ENCODE measurements at regions not wholly inside any gene's neighbourhood (a gene's known extent, or its start where the extent isn't known, plus 50 kb on each side); places are given as distances from the start of the nearest gene placed in this dataset.

- no peak for DNase-seq
- Histone ChIP-seq H3K9me3 (no peaks in the 10 kb centered on the region), H3K36me3 (no peaks in the 10 kb centered on the region), H3K27me3 (no peaks in the 10 kb centered on the region), H3K4me1 (no peaks in the 10 kb centered on the region), H3K4me3 (ENCODE audit: low read depth, low read length) (no peak overlapping the region)
- no peak for TF ChIP-seq CTCF (IDR thresholded peaks at IDR 0.05; ENCODE audit: low read depth, low read length)
Observed at GRCh38 chrX:28312259-28312658, 275.0 kb upstream of the IL1RAPL1 start.

DNA sequence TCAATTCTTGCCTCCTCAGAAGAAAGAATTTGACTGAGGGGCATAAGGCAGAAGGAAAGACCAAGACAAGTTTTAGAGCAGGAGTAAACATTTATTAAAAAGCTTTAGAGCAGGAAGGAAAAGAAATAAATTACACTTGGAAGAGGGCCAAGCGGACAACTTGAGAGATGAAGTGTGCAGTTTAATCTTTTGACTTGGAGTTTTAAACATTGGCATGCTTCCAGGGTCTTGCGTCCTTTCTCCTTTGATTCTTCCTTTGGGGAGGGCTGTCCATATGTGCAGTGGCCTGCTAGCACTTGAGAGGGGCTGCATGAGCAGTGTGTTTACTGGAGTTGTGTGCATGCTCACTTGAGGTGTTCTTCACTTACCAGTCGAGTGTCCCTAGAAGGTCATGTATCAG lies 275.8 kb upstream of the IL1RAPL1 start:
- Histone ChIP-seq H3K9me3 (no peaks in the 10 kb centered on the region), H3K36me3 (no peaks in the 10 kb centered on the region), H3K4me1 (no peaks in the 10 kb centered on the region), H3K4me3 (ENCODE audit: low read depth, low read length) (no peak overlapping the region), H3K27me3 (no peaks in the 10 kb centered on the region)
- DNase-seq, result no peak
- no peak for TF ChIP-seq CTCF (IDR thresholded peaks at IDR 0.05; ENCODE audit: low read depth, low read length)

DNA sequence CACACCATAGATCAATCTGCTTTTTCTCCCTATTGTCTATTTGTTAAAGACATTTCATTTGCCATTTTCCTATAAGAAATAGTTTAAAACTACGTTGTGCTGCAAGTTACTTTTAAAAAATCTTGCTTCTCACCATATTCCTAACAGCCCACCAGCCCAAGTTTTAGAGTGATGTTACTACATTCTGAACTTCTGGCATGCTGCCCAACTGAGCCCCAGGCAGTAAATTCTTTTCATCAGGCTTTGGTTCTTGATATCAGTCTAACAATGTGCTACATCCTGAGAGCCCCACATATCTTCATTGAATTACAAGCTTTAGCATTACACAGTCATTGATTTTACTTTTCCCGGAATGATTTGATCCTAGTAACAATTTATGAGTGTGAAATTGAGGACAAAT lies 283.8 kb upstream of the IL1RAPL1 start:
- DNase-seq, result peak; percentile 13
- TF ChIP-seq CTCF (IDR thresholded peaks at IDR 0.05; ENCODE audit: low read depth, low read length), result no peak
- no peaks in the 10 kb centered on the region for H3K27me3 ChIP-seq
- H3K36me3 ChIP-seq, result no peaks in the 10 kb centered on the region
- no peak overlapping the region for H3K4me3 ChIP-seq (ENCODE audit: low read depth, low read length)
- no peaks in the 10 kb centered on the region for H3K9me3 ChIP-seq
- H3K4me1 ChIP-seq, result no peaks in the 10 kb centered on the region

- TF ChIP-seq CTCF (IDR thresholded peaks at IDR 0.05; ENCODE audit: low read depth, low read length), result no peak
- Histone ChIP-seq H3K4me3 (ENCODE audit: low read depth, low read length) (no peak overlapping the region), H3K27me3 (no peaks in the 10 kb centered on the region), H3K9me3 (no peaks in the 10 kb centered on the region), H3K36me3 (no peaks in the 10 kb centered on the region), H3K4me1 (no peaks in the 10 kb centered on the region)
- DNase-seq, result no peak
Observed at GRCh38 chrX:28278726-28279125, 297.5 kb upstream of the DCAF8L1 start.

DNA sequence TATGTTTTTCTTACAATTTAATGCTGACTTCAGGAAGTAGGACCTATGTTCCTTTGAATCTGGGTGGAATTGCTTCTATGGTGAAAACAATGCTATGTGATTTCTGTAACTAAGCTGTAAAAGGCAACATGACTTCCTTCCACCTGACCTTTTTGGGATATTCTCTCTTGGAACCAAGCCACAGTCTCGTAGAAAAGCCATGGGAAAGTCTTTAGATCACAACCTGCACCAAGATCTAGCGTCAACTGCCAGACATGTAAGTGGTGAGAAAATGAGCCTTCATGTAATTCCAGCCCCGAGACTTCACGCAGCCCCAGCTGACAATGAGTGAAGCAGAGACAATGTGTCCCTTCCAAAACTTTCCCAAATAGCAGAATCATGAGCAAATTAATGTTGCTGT lies 297.0 kb upstream of the DCAF8L1 start:
- no peak overlapping the region for H3K4me3 ChIP-seq (ENCODE audit: low read depth, low read length)
- H3K4me1 ChIP-seq, result no peaks in the 10 kb centered on the region
- no peak for TF ChIP-seq CTCF (IDR thresholded peaks at IDR 0.05; ENCODE audit: low read depth, low read length)

GRCh38 chrX:28273736-28274135 lies 292.5 kb upstream of the DCAF8L1 start:
- no peak for TF ChIP-seq CTCF (IDR thresholded peaks at IDR 0.05; ENCODE audit: low read depth, low read length)
- H3K4me3 ChIP-seq (ENCODE audit: low read depth, low read length), result no peak overlapping the region
- H3K4me1 ChIP-seq, result no peaks in the 10 kb centered on the region
- no peaks in the 10 kb centered on the region for H3K36me3 ChIP-seq
- no peaks in the 10 kb centered on the region for H3K9me3 ChIP-seq
- no peak for DNase-seq
- no peaks in the 10 kb centered on the region for H3K27me3 ChIP-seq

More for the DNA sequence above, 297.0 kb upstream of the DCAF8L1 start:
- H3K27me3 ChIP-seq, result no peaks in the 10 kb centered on the region
- no peaks in the 10 kb centered on the region for H3K36me3 ChIP-seq
- no peak for DNase-seq
- H3K9me3 ChIP-seq, result no peaks in the 10 kb centered on the region

All from BE2C (cell line).